IMR-90 (cell line): ENCODE measurements at regions not wholly inside any gene's neighbourhood (a gene's known extent, or its start where the extent isn't known, plus 50 kb on each side); places are given as distances from the start of the nearest gene placed in this dataset.

ENCODE experiments used
- ATAC-seq: fragments of 200-7000 bp; cut with Tn5 transposase; 2 replicates; pipeline ENCODE4 v1.9.1; 2020; ENCODE audit warnings: low read depth, mild to moderate bottlenecking, moderate library complexity
- BruUV-seq: library from RNA; stranded (reverse); fragments of 400-500 nt; replicated peaks from 2 replicates; lab custom pipeline; 2021; lab: Mats Ljungman, UMichigan
- CTCF ChIA-PET: fragments of 300-600 bp; formaldehyde crosslinking; extraction: SDS; loops from one replicate; lab custom pipeline; 2021; ENCODE audit warnings: antibody characterized with exemption; lab: Yijun Ruan, JAX
- POLR2A ChIA-PET: fragments of 300-600 bp; sonication (Branson Sonifier 250); formaldehyde crosslinking; loops from one replicate; lab custom pipeline; 2022; ENCODE audit warnings: antibody characterized with exemption; ENCODE audit not compliant: unreplicated experiment; lab: Charles Lee
- DNase-seq: peaks from one replicate; pipeline ENCODE4 v3.0.0; 2013
- H2AFZ ChIP-seq: replicated peaks from 2 replicates; pipeline ENCODE3; 2013; ENCODE audit warnings: low read length, mild to moderate bottlenecking; ENCODE audit not compliant: poor library complexity
- H2AK5ac ChIP-seq: 2 replicates; pipeline ENCODE4 v1.6.1; 2013; ENCODE audit warnings: low read depth, low read length, inconsistent platforms
- H2AK9ac ChIP-seq: replicated peaks from 2 replicates; pipeline ENCODE3; 2013; ENCODE audit warnings: mild to moderate bottlenecking, low read depth, low read length, moderate library complexity; ENCODE audit not compliant: poor library complexity
- H2BK120ac ChIP-seq: 2 replicates; pipeline ENCODE4 v1.6.1; 2013; ENCODE audit warnings: low read depth, low read length, inconsistent platforms
- H2BK15ac ChIP-seq: 3 replicates; pipeline ENCODE4 v1.6.1; 2013; ENCODE audit warnings: low read depth, low read length, inconsistent platforms
- H2BK20ac ChIP-seq: 2 replicates; pipeline ENCODE4 v1.6.1; 2013; ENCODE audit warnings: low read depth, mild to moderate bottlenecking, inconsistent platforms, low read length, moderate library complexity
- H2BK5ac ChIP-seq: 2 replicates; pipeline ENCODE4 v1.6.1; 2013; ENCODE audit warnings: mild to moderate bottlenecking, low read depth, low read length, inconsistent platforms; ENCODE audit not compliant: poor library complexity, severe bottlenecking
- H3K14ac ChIP-seq: replicated peaks from 2 replicates; pipeline ENCODE4 v1.6.1; 2013; ENCODE audit warnings: low read depth, low read length, inconsistent platforms
- H3K18ac ChIP-seq: 2 replicates; pipeline ENCODE4 v1.6.1; 2013; ENCODE audit warnings: low read depth, low read length, control low read depth
- H3K23ac ChIP-seq: 2 replicates; pipeline ENCODE4 v1.6.1; 2013; ENCODE audit warnings: low read depth, low read length, inconsistent platforms
- H3K27ac ChIP-seq: 2 replicates; pipeline ENCODE4 v1.5.1; 2013; ENCODE audit warnings: mild to moderate bottlenecking, control low read depth, low read length; ENCODE audit not compliant: insufficient read depth
- H3K27me3 ChIP-seq: 2 replicates; pipeline ENCODE4 v1.6.1; 2013; ENCODE audit warnings: low read length; ENCODE audit not compliant: control insufficient read depth, insufficient read depth
- H3K36me3 ChIP-seq: 2 replicates; pipeline ENCODE4 v1.6.1; 2013; ENCODE audit warnings: low read length, mixed read lengths; ENCODE audit not compliant: control insufficient read depth, insufficient read depth
- H3K4ac ChIP-seq: 2 replicates; pipeline ENCODE4 v1.6.1; 2013; ENCODE audit warnings: low read depth, low read length, inconsistent platforms
- H3K4me1 ChIP-seq: 2 replicates; pipeline ENCODE4 v1.6.1; 2013; ENCODE audit warnings: low read length, mixed read lengths; ENCODE audit not compliant: control insufficient read depth, insufficient read depth
- H3K4me2 ChIP-seq: 2 replicates; pipeline ENCODE4 v1.6.1; 2013; ENCODE audit warnings: low read depth, mild to moderate bottlenecking, control low read depth, low read length, moderate library complexity
- H3K4me3 ChIP-seq: 2 replicates; pipeline ENCODE4 v1.5.1; 2013; ENCODE audit warnings: low read depth, mild to moderate bottlenecking, control low read depth, low read length, moderate library complexity; ENCODE audit not compliant: insufficient read depth
- H3K56ac ChIP-seq: 2 replicates; pipeline ENCODE4 v1.6.1; 2013; ENCODE audit warnings: low read length, inconsistent platforms; ENCODE audit not compliant: insufficient read depth; ENCODE audit errors: extremely low read depth
- H3K79me1 ChIP-seq, 2 experiments: 2 replicates each; pipeline ENCODE4 v1.6.1; 2013; ENCODE audit warnings: low read length in 2 of 2, inconsistent platforms in 1 of 2, low read depth in 1 of 2
- H3K9ac ChIP-seq: 2 replicates; pipeline ENCODE4 v1.6.1; 2013; ENCODE audit warnings: low read depth, low read length, control low read depth
- H3K9me1 ChIP-seq: 2 replicates; pipeline ENCODE4 v1.6.1; 2013; ENCODE audit warnings: low read length, inconsistent platforms; ENCODE audit not compliant: insufficient read depth
- H3K9me3 ChIP-seq: 2 replicates; pipeline ENCODE4 v1.6.1; 2013; ENCODE audit warnings: low read length; ENCODE audit not compliant: control insufficient read depth, insufficient read depth
- H4K20me1 ChIP-seq: 2 replicates; pipeline ENCODE4 v1.6.1; 2013; ENCODE audit warnings: low read length, inconsistent platforms; ENCODE audit not compliant: insufficient read depth
- H4K5ac ChIP-seq: 2 replicates; pipeline ENCODE4 v1.6.1; 2013; ENCODE audit warnings: mild to moderate bottlenecking, low read depth, low read length, control low read depth
- H4K8ac ChIP-seq, 2 experiments: 2 replicates each; pipeline ENCODE4 v1.6.1; 2013; ENCODE audit warnings: low read depth in 2 of 2, low read length in 2 of 2, control low read depth in 1 of 2, inconsistent platforms in 1 of 2
- H4K91ac ChIP-seq: 2 replicates; pipeline ENCODE4 v1.6.1; 2013; ENCODE audit warnings: low read depth, low read length, inconsistent platforms; ENCODE audit not compliant: insufficient read depth
- BHLHE40 ChIP-seq: fragments of 150-350 bp; IDR thresholded peaks from 2 replicates; pipeline ENCODE4 v1.6.1; 2016; ENCODE audit warnings: mild to moderate bottlenecking, low read depth, low read length
- CEBPB ChIP-seq: IDR thresholded peaks from 2 replicates; pipeline ENCODE4 v1.6.1; 2012; ENCODE audit warnings: low read depth, low read length, improper control_type of control experiment
- CHD1 ChIP-seq: IDR thresholded peaks from 2 replicates; pipeline ENCODE4 v1.6.1; 2012; ENCODE audit warnings: low read depth, low read length, improper control_type of control experiment
- FOS ChIP-seq: fragments of 150-350 bp; IDR thresholded peaks from 2 replicates; pipeline ENCODE4 v1.6.1; 2016; ENCODE audit warnings: low read depth, low read length
- MAFK ChIP-seq: IDR thresholded peaks from 2 replicates; pipeline ENCODE4 v1.6.1; 2012; ENCODE audit warnings: low read depth, low read length, improper control_type of control experiment
- MAZ ChIP-seq: IDR thresholded peaks from 2 replicates; pipeline ENCODE4 v1.6.1; 2012; ENCODE audit warnings: low read depth, mild to moderate bottlenecking, low read length, improper control_type of control experiment, moderate library complexity, borderline replicate concordance
- MXI1 ChIP-seq: IDR thresholded peaks from 2 replicates; pipeline ENCODE4 v1.6.1; 2012; ENCODE audit warnings: low read depth, mild to moderate bottlenecking, low read length, moderate library complexity, borderline replicate concordance
- NFE2L2 ChIP-seq: fragments of 150-350 bp; IDR thresholded peaks from 2 replicates; pipeline ENCODE4 v1.6.1; 2016; ENCODE audit warnings: low read depth, mild to moderate bottlenecking, low read length
- POLR2A ChIP-seq: IDR thresholded peaks from 2 replicates; pipeline ENCODE4 v1.6.1; 2012; ENCODE audit warnings: mild to moderate bottlenecking, low read depth, low read length
- RAD21 ChIP-seq: IDR thresholded peaks from 2 replicates; pipeline ENCODE4 v1.6.1; 2012; ENCODE audit warnings: low read length, improper control_type of control experiment
- RCOR1 ChIP-seq: IDR thresholded peaks from 2 replicates; pipeline ENCODE4 v1.6.1; 2012; ENCODE audit warnings: mild to moderate bottlenecking, low read length, improper control_type of control experiment; ENCODE audit not compliant: insufficient replicate concordance
- RFX5 ChIP-seq: IDR thresholded peaks from 2 replicates; pipeline ENCODE4 v1.8.0; 2012; ENCODE audit warnings: low read depth, mild to moderate bottlenecking, low read length, moderate library complexity
- SMC3 ChIP-seq: fragments of 150-350 bp; IDR thresholded peaks from 2 replicates; pipeline ENCODE4 v1.6.1; 2016; ENCODE audit warnings: low read depth, mild to moderate bottlenecking, antibody characterized with exemption, low read length, moderate library complexity
- WGBS, 2 experiments: methylation state at CpG; one replicate each; pipeline versions ENCODE4 v1.1.5 to v1.1.7; 2013; ENCODE audit warnings: missing lambda C conversion rate in 2 of 2; ENCODE audit not compliant: insufficient read length in 1 of 2; ENCODE audit errors: extremely low coverage in 2 of 2; 5-methylcytosine and 5-hydroxymethylcytosine counted together
- dilution Hi-C: fragments of 300-500 bp; cut with HindIII; formaldehyde crosslinking; loops from one replicate; pipeline ENCODE4 v1.14.3; 2018; ENCODE audit warnings: low sequenced_read_pairs; ENCODE audit not compliant: unreplicated experiment
- in situ Hi-C: fragments of 300-500 bp; cut with MboI; formaldehyde crosslinking; loops from 3 replicates; pipeline ENCODE4 v1.14.3; 2019; ENCODE audit warnings: low sequenced_read_pairs, inconsistent platforms, mixed read lengths
- intact Hi-C: fragments of 100-400 bp; cut with micrococcal nuclease; formaldehyde crosslinking; loops from 2 replicates; pipeline ENCODE4 v1.10.0; 2022
- TF ChIP-seq, protein P1 (sequence below): conservative IDR thresholded peaks from 2 replicates; pipeline ENCODE4 v1.5.1; 2012; ENCODE audit warnings: mild to moderate bottlenecking, low read depth, low read length, improper control_type of control experiment
- TF ChIP-seq, protein P2 (sequence below): fragments of 150-350 bp; IDR thresholded peaks from 2 replicates; pipeline ENCODE4 v1.6.1; 2017; ENCODE audit warnings: mild to moderate bottlenecking, antibody characterized with exemption, low read length, low read depth
- TF ChIP-seq, protein P3 (sequence below): fragments of 150-350 bp; IDR thresholded peaks from 2 replicates; pipeline ENCODE4 v1.6.1; 2016; ENCODE audit warnings: low read depth, mild to moderate bottlenecking, low read length, moderate library complexity, borderline replicate concordance

DNA sequence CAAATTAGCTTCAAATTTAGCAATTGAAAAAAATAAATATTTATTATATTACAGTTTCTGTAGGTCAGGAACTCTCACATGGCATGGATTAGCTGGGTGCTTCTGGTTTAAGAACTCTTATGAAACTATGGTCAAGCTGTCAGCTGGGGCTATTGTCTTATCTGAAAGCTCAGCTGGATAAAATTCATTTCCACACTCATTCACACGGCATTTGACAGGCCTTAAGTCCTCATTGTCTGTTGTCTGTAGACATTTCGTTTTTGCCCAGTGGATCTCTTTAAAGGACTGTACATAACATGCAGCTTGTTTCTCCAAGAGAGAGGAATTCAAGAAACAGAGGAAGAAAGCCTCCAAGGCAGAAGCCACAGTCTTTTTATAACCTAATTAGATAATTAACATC, 1556.8 kb upstream of the SLC39A10 start:
- Histone ChIP-seq H3K9ac (no peak overlapping the region), H4K8ac (no peak overlapping the region), H3K18ac (no peak overlapping the region), H3K23ac (no peak overlapping the region), H2AK5ac (no peak overlapping the region), H2BK5ac (no peak overlapping the region), H2BK15ac (no peak overlapping the region), H4K91ac (no peak overlapping the region), H3K4me1 (no peaks in the 10 kb centered on the region), H3K79me1 (no peaks in the 10 kb centered on the region), H4K20me1 (no peaks in the 10 kb centered on the region), H3K56ac (no peak overlapping the region), H3K27ac (no peak overlapping the region), H3K36me3 (no peaks in the 10 kb centered on the region), H3K9me3 (peaks cover 2% of the 10 kb centered on the region; the same call in 1 of the 2 replicates), H3K4me3 (no peak overlapping the region), H2BK20ac (no peak overlapping the region), H4K5ac (no peak overlapping the region), H3K9me1 (no peaks in the 10 kb centered on the region), H3K4me2 (no peak overlapping the region), H2BK120ac (no peak overlapping the region), H3K27me3 (no peaks in the 10 kb centered on the region), H2AK9ac (no peak overlapping the region), H3K14ac (no peak overlapping the region), H3K4ac (no peak overlapping the region), H2AFZ (no peak overlapping the region)
- in situ Hi-C loops, result no loop called here
- TF ChIP-seq RAD21, result no peak
- no peak for TF ChIP-seq RCOR1
- TF ChIP-seq, protein P1, sequence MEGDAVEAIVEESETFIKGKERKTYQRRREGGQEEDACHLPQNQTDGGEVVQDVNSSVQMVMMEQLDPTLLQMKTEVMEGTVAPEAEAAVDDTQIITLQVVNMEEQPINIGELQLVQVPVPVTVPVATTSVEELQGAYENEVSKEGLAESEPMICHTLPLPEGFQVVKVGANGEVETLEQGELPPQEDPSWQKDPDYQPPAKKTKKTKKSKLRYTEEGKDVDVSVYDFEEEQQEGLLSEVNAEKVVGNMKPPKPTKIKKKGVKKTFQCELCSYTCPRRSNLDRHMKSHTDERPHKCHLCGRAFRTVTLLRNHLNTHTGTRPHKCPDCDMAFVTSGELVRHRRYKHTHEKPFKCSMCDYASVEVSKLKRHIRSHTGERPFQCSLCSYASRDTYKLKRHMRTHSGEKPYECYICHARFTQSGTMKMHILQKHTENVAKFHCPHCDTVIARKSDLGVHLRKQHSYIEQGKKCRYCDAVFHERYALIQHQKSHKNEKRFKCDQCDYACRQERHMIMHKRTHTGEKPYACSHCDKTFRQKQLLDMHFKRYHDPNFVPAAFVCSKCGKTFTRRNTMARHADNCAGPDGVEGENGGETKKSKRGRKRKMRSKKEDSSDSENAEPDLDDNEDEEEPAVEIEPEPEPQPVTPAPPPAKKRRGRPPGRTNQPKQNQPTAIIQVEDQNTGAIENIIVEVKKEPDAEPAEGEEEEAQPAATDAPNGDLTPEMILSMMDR, result no peak
- no peak for TF ChIP-seq RFX5
- TF ChIP-seq MXI1, result no peak
- TF ChIP-seq, protein P2, sequence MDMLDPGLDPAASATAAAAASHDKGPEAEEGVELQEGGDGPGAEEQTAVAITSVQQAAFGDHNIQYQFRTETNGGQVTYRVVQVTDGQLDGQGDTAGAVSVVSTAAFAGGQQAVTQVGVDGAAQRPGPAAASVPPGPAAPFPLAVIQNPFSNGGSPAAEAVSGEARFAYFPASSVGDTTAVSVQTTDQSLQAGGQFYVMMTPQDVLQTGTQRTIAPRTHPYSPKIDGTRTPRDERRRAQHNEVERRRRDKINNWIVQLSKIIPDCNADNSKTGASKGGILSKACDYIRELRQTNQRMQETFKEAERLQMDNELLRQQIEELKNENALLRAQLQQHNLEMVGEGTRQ, result no peak
- TF ChIP-seq MAFK, result no peak
- TF ChIP-seq FOS, result no peak
- no peak for TF ChIP-seq BHLHE40
- TF ChIP-seq, protein P3, sequence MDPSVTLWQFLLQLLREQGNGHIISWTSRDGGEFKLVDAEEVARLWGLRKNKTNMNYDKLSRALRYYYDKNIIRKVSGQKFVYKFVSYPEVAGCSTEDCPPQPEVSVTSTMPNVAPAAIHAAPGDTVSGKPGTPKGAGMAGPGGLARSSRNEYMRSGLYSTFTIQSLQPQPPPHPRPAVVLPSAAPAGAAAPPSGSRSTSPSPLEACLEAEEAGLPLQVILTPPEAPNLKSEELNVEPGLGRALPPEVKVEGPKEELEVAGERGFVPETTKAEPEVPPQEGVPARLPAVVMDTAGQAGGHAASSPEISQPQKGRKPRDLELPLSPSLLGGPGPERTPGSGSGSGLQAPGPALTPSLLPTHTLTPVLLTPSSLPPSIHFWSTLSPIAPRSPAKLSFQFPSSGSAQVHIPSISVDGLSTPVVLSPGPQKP, result no peak
- TF ChIP-seq MAZ, result no peak
- no peak for TF ChIP-seq CHD1
- no peak for TF ChIP-seq POLR2A
- TF ChIP-seq NFE2L2, result no peak
- TF ChIP-seq CEBPB, result no peak
- TF ChIP-seq SMC3, result no peak
- no CpG with 5 or more reads among the region's 2 CpGs for WGBS, 2 experiments
- ChIA-PET CTCF (no interaction called here), POLR2A (no interaction called here)
- no TSS peak for BruUV-seq
- intact Hi-C loops, result loop anchor here (5.0 kb wide), 1 partner anchor 1022 kb away; no protein-coding TSS in a partner anchor
- DNase-seq (no peak), ATAC-seq (no peak)
- dilution Hi-C loops, result no loop called here
